NT2/D1 (cell line): ENCODE measurements at regions not wholly inside any gene's neighbourhood (a gene's known extent, or its start where the extent isn't known, plus 50 kb on each side); places are given as distances from the start of the nearest gene placed in this dataset.

ENCODE experiments used
- DNase-seq: peaks from one replicate; pipeline ENCODE4 v3.0.0-alpha.2; 2011; ENCODE audit warnings: low read depth, low spot score
- H3K27me3 ChIP-seq: 2 replicates; pipeline ENCODE4 v1.6.0; 2011; ENCODE audit warnings: mild to moderate bottlenecking; ENCODE audit not compliant: insufficient read length, insufficient read depth
- H3K36me3 ChIP-seq: 2 replicates; pipeline ENCODE4 v1.6.1; 2011; ENCODE audit warnings: mild to moderate bottlenecking, low read length, mixed read lengths; ENCODE audit not compliant: insufficient read depth, insufficient read length
- H3K4me1 ChIP-seq: 2 replicates; pipeline ENCODE4 v1.5.1; 2011; ENCODE audit not compliant: insufficient read depth, insufficient read length
- H3K4me3 ChIP-seq: 2 replicates; pipeline ENCODE4 v1.5.1; 2011; ENCODE audit warnings: low read depth; ENCODE audit not compliant: insufficient read length
- H3K9ac ChIP-seq: 2 replicates; pipeline ENCODE4 v1.6.0; 2011; ENCODE audit warnings: low read depth; ENCODE audit not compliant: insufficient read length
- H3K9me3 ChIP-seq: 2 replicates; pipeline ENCODE4 v1.5.1; 2011; ENCODE audit warnings: mild to moderate bottlenecking, low read length; ENCODE audit not compliant: insufficient read depth
- SUZ12 ChIP-seq: IDR thresholded peaks from 2 replicates; pipeline ENCODE4 v1.6.1; 2011; ENCODE audit not compliant: insufficient read length, insufficient read depth; ENCODE audit errors: extremely low read depth
- YY1 ChIP-seq: IDR thresholded peaks from 2 replicates; pipeline ENCODE4 v1.6.1; 2011; ENCODE audit not compliant: insufficient read length, insufficient read depth
- ZNF274 ChIP-seq: IDR thresholded peaks from 2 replicates; pipeline ENCODE4 v1.6.1; 2011; ENCODE audit warnings: mild to moderate bottlenecking, low read depth, low read length

GRCh38 chr2:67259556-67260342 is 137.4 kb upstream of the ETAA1 start:
- no peak for DNase-seq
- Histone ChIP-seq H3K4me1 (no peaks in the 10 kb centered on the region), H3K9ac (no peak overlapping the region), H3K36me3 (no peaks in the 10 kb centered on the region), H3K27me3 (no peaks in the 10 kb centered on the region), H3K9me3 (no peaks in the 10 kb centered on the region), H3K4me3 (no peak overlapping the region)
- no peak for TF ChIP-seq YY1
- TF ChIP-seq SUZ12: no peak
- no peak for TF ChIP-seq ZNF274

- Histone ChIP-seq H3K36me3 (no peaks in the 10 kb centered on the region), H3K9me3 (no peaks in the 10 kb centered on the region), H3K4me1 (no peaks in the 10 kb centered on the region), H3K9ac (no peak overlapping the region), H3K4me3 (no peak overlapping the region), H3K27me3 (no peaks in the 10 kb centered on the region)
- DNase-seq: no peak
- no peak for TF ChIP-seq ZNF274
- no peak for TF ChIP-seq SUZ12
- no peak for TF ChIP-seq YY1
Measured at GRCh38 chr2:67260343-67261277, 136.5 kb upstream of the ETAA1 start.

- TF ChIP-seq SUZ12 (no peak), ZNF274 (no peak), YY1 (no peak)
- DNase-seq: no peak
- no peaks in the 10 kb centered on the region for H3K36me3 ChIP-seq
- no peak overlapping the region for H3K9ac ChIP-seq
- H3K4me1 ChIP-seq: no peaks in the 10 kb centered on the region
- no peaks in the 10 kb centered on the region for H3K9me3 ChIP-seq
- H3K4me3 ChIP-seq: no peak overlapping the region
- H3K27me3 ChIP-seq: no peaks in the 10 kb centered on the region
Measured at GRCh38 chr2:67267241-67267640, 129.9 kb upstream of the ETAA1 start.

GRCh38 chr2:67268797-67269196 is 128.3 kb upstream of the ETAA1 start:
- Histone ChIP-seq H3K9ac (no peak overlapping the region), H3K4me3 (no peak overlapping the region), H3K4me1 (no peaks in the 10 kb centered on the region), H3K27me3 (no peaks in the 10 kb centered on the region), H3K9me3 (no peaks in the 10 kb centered on the region), H3K36me3 (no peaks in the 10 kb centered on the region)
- TF ChIP-seq YY1: no peak
- no peak for TF ChIP-seq SUZ12
- TF ChIP-seq ZNF274: no peak
- no peak for DNase-seq

GRCh38 chr2:67272195-67272594 is 124.9 kb upstream of the ETAA1 start:
- H3K36me3 ChIP-seq: no peaks in the 10 kb centered on the region
- no peak overlapping the region for H3K9ac ChIP-seq
- no peak overlapping the region for H3K4me3 ChIP-seq
- DNase-seq: no peak
- no peak for TF ChIP-seq YY1
- H3K4me1 ChIP-seq: no peaks in the 10 kb centered on the region
- H3K27me3 ChIP-seq: no peaks in the 10 kb centered on the region
- no peaks in the 10 kb centered on the region for H3K9me3 ChIP-seq

GRCh38 chr2:67277450-67277849 is 119.7 kb upstream of the ETAA1 start:
- no peak for TF ChIP-seq ZNF274
- no peak for TF ChIP-seq SUZ12
- no peak for TF ChIP-seq YY1
- no peaks in the 10 kb centered on the region for H3K27me3 ChIP-seq
- no peaks in the 10 kb centered on the region for H3K4me1 ChIP-seq

GRCh38 chr2:67281101-67281500 is 116.0 kb upstream of the ETAA1 start:
- Histone ChIP-seq H3K4me3 (no peak overlapping the region), H3K4me1 (no peaks in the 10 kb centered on the region), H3K9ac (no peak overlapping the region), H3K9me3 (no peaks in the 10 kb centered on the region), H3K36me3 (no peaks in the 10 kb centered on the region), H3K27me3 (no peaks in the 10 kb centered on the region)
- DNase-seq: no peak
- no peak for TF ChIP-seq SUZ12
- no peak for TF ChIP-seq YY1
- TF ChIP-seq ZNF274: no peak

More at GRCh38 chr2:67277450-67277849, 119.7 kb upstream of the ETAA1 start:
- Histone ChIP-seq H3K4me3 (no peak overlapping the region), H3K9me3 (no peaks in the 10 kb centered on the region), H3K9ac (no peak overlapping the region), H3K36me3 (no peaks in the 10 kb centered on the region)
- no peak for DNase-seq
